H1 (cell line): ENCODE measurements at regions not wholly inside any gene's neighbourhood (a gene's known extent, or its start where the extent isn't known, plus 50 kb on each side); places are given as distances from the start of the nearest gene placed in this dataset.
"Not testable (repeated sequence)": the region's sequence is repeated elsewhere in the genome, so short reads cannot be mapped to it uniquely, and the experiment has no call there.

Experiments used
- CTCF ChIA-PET: fragments of 300-600 bp; sonication (Branson Sonifier 250); formaldehyde crosslinking; loops from one replicate; lab custom pipeline; 2021; ENCODE audit not compliant: partially characterized antibody; lab: Charles Lee
- POLR2A ChIA-PET: fragments of 300-600 bp; sonication (Branson Sonifier 250); formaldehyde crosslinking; loops from one replicate; lab custom pipeline; 2021; ENCODE audit warnings: inconsistent platforms; ENCODE audit not compliant: partially characterized antibody; lab: Charles Lee
- DNase-seq, 2 experiments: peaks; one replicate each; pipeline versions ENCODE4 v3.0.0 to v3.0.0-alpha.2; 2010 to 2022; ENCODE audit warnings: low spot score in 2 of 2, low read depth in 1 of 2, mixed read lengths in 1 of 2
- FAIRE-seq: peaks from 2 replicates; lab custom pipeline; 2011; peaks lifted over from hg19 to GRCh38; lab: Jason Lieb, UNC
- H2AFZ ChIP-seq: 2 replicates; pipeline ENCODE4 v1.8.1; 2012; ENCODE audit warnings: low read length, inconsistent platforms
- H2AK5ac ChIP-seq: 2 replicates; pipeline ENCODE4 v1.6.1; 2013; ENCODE audit warnings: low read depth, low read length
- H2BK120ac ChIP-seq: replicated peaks from 2 replicates; pipeline ENCODE3; 2013; ENCODE audit warnings: low read depth, low read length, inconsistent platforms
- H2BK12ac ChIP-seq: 2 replicates; pipeline ENCODE4 v1.6.1; 2013; ENCODE audit warnings: low read depth, low read length
- H2BK15ac ChIP-seq: 2 replicates; pipeline ENCODE4 v1.6.1; 2013; ENCODE audit warnings: low read length
- H2BK20ac ChIP-seq: 2 replicates; pipeline ENCODE4 v1.6.1; 2013; ENCODE audit warnings: low read length
- H2BK5ac ChIP-seq: 2 replicates; pipeline ENCODE4 v1.6.1; 2013; ENCODE audit warnings: low read depth, low read length
- H3K14ac ChIP-seq: 2 replicates; pipeline ENCODE4 v1.6.1; 2013; ENCODE audit warnings: inconsistent platforms; ENCODE audit not compliant: insufficient read length
- H3K18ac ChIP-seq: 2 replicates; pipeline ENCODE4 v1.6.1; 2013; ENCODE audit warnings: low read length; ENCODE audit errors: extremely low read depth
- H3K23ac ChIP-seq: 2 replicates; pipeline ENCODE4 v1.6.1; 2013; ENCODE audit warnings: inconsistent platforms; ENCODE audit not compliant: insufficient read length
- H3K23me2 ChIP-seq: 2 replicates; pipeline ENCODE4 v1.6.1; 2013; ENCODE audit warnings: low read depth, low read length
- H3K27ac ChIP-seq: 2 replicates; pipeline ENCODE4 v1.6.1; 2011; ENCODE audit warnings: low read depth, low read length, inconsistent platforms
- H3K27me3 ChIP-seq, 4 experiments: replicated peaks in 1 of 4; 1 replicate in 1 of 4; 2 replicates in 3 of 4; pipeline versions ENCODE4 v1.6.1 to v1.8.1; 2011 to 2013; ENCODE audit warnings: low read length in 3 of 4, mild to moderate bottlenecking in 3 of 4, inconsistent platforms in 2 of 4, mixed read lengths in 2 of 4, moderate library complexity in 1 of 4; ENCODE audit not compliant: control insufficient read depth in 3 of 4, insufficient read depth in 3 of 4; ENCODE audit errors: extremely low read depth in 1 of 4
- H3K36me3 ChIP-seq, 4 experiments: 2 replicates each; pipeline versions ENCODE4 v1.6.1 to v1.8.1; 2011 to 2013; ENCODE audit warnings: mild to moderate bottlenecking in 4 of 4, low read length in 3 of 4, moderate library complexity in 2 of 4, control low read depth in 1 of 4, inconsistent platforms in 1 of 4; ENCODE audit not compliant: insufficient read depth in 4 of 4, control insufficient read depth in 2 of 4
- H3K4ac ChIP-seq: replicated peaks from 2 replicates; pipeline ENCODE3; 2013; ENCODE audit warnings: low read length, low read depth, mixed read lengths, inconsistent platforms; ENCODE audit not compliant: insufficient read length
- H3K4me1 ChIP-seq, 4 experiments: replicated peaks in 1 of 4; 1 replicate in 1 of 4; 2 replicates in 3 of 4; pipeline versions ENCODE4 v1.6.1 to v1.8.1; 2011 to 2013; ENCODE audit warnings: low read length in 3 of 4, inconsistent platforms in 2 of 4, mixed read lengths in 1 of 4; ENCODE audit not compliant: insufficient read depth in 4 of 4, control insufficient read depth in 3 of 4
- H3K4me2 ChIP-seq, 2 experiments: 2 replicates each; pipeline versions ENCODE4 v1.6.1 to v1.8.1; 2011 to 2013; ENCODE audit warnings: low read depth in 2 of 2, low read length in 2 of 2, control low read depth in 1 of 2, inconsistent platforms in 1 of 2, mild to moderate bottlenecking in 1 of 2; ENCODE audit not compliant: insufficient read depth in 1 of 2
- H3K4me3 ChIP-seq, 4 experiments: fragments of 200-600, 300-600 bp in 1 of 4; sonication (generic), shearing (Covaris generic), sonication (Bioruptor Twin) in 1 of 4; 2 replicates each; pipeline versions ENCODE4 v1.5.1 to v1.8.1; 2011 to 2016; ENCODE audit warnings: low read length in 4 of 4, low read depth in 3 of 4, control low read depth in 2 of 4, inconsistent platforms in 2 of 4, mild to moderate bottlenecking in 2 of 4, mixed read lengths in 1 of 4, moderate library complexity in 1 of 4; ENCODE audit not compliant: insufficient read depth in 2 of 4; ENCODE audit errors: extremely low read depth in 1 of 4
- H3K56ac ChIP-seq: replicated peaks from 2 replicates; pipeline ENCODE3; 2013; ENCODE audit warnings: low read depth, mild to moderate bottlenecking, mixed read lengths, low read length, inconsistent platforms; ENCODE audit not compliant: insufficient read length
- H3K79me1 ChIP-seq: 2 replicates; pipeline ENCODE4 v1.6.1; 2013; ENCODE audit warnings: low read depth, low read length, control low read depth
- H3K79me2 ChIP-seq, 2 experiments: 2 replicates each; pipeline versions ENCODE4 v1.6.1 to v1.8.1; 2012 to 2013; ENCODE audit warnings: low read length in 2 of 2, mild to moderate bottlenecking in 2 of 2, inconsistent platforms in 1 of 2; ENCODE audit not compliant: insufficient read depth in 2 of 2, control insufficient read depth in 1 of 2
- H3K9ac ChIP-seq, 4 experiments: replicated peaks in 1 of 4; 1 replicate in 1 of 4; 2 replicates in 3 of 4; pipeline versions ENCODE4 v1.6.1 to v1.8.1; 2011 to 2013; ENCODE audit warnings: low read depth in 3 of 4, low read length in 3 of 4, control low read depth in 2 of 4, mild to moderate bottlenecking in 2 of 4, moderate library complexity in 2 of 4, inconsistent platforms in 1 of 4; ENCODE audit errors: extremely low read depth in 1 of 4
- H3K9me3 ChIP-seq, 2 experiments: 2 replicates each; pipeline versions ENCODE4 v1.6.1 to v1.8.1; 2012 to 2013; ENCODE audit warnings: mild to moderate bottlenecking in 2 of 2, moderate library complexity in 2 of 2, control low read depth in 1 of 2, inconsistent platforms in 1 of 2, low read depth in 1 of 2, low read length in 1 of 2, mixed read lengths in 1 of 2; ENCODE audit not compliant: insufficient read depth in 2 of 2
- H4K20me1 ChIP-seq, 2 experiments: replicated peaks in 1 of 2; 2 replicates each; pipeline versions ENCODE3 to v1.8.1; 2011 to 2013; ENCODE audit warnings: inconsistent platforms in 2 of 2, low read length in 2 of 2, mild to moderate bottlenecking in 1 of 2; ENCODE audit not compliant: insufficient read depth in 2 of 2, control insufficient read depth in 1 of 2
- H4K5ac ChIP-seq: 2 replicates; pipeline ENCODE4 v1.6.1; 2013; ENCODE audit warnings: low read length, low read depth, mixed read lengths, inconsistent platforms; ENCODE audit not compliant: insufficient read length
- H4K8ac ChIP-seq: 2 replicates; pipeline ENCODE4 v1.8.0; 2013; ENCODE audit warnings: mild to moderate bottlenecking, moderate library complexity, low read length, inconsistent platforms; ENCODE audit not compliant: insufficient read depth; ENCODE audit errors: extremely low read depth
- H4K91ac ChIP-seq: replicated peaks from 2 replicates; pipeline ENCODE3; 2013; ENCODE audit warnings: low read length, mixed read lengths, inconsistent platforms; ENCODE audit not compliant: insufficient read length
- CBX5 ChIP-seq: fragments of 300-800, 300-1000 bp; sonication (generic); IDR thresholded peaks from 2 replicates; pipeline ENCODE4 v1.7.1; 2016; ENCODE audit warnings: antibody characterized with exemption, low read length, low read depth
- WGBS, 2 experiments: shearing (Covaris generic) in 1 of 2; methylation state at CpG; one replicate each; pipeline versions ENCODE4 v1.1.6 to v1.1.7; 2013 to 2015; ENCODE audit warnings: low lambda C conversion rate in 2 of 2, mixed read lengths in 2 of 2, inconsistent platforms in 1 of 2, low coverage in 1 of 2, missing lambda C conversion rate in 1 of 2; ENCODE audit not compliant: insufficient replicate concordance in 2 of 2, insufficient coverage in 1 of 2, insufficient read length in 1 of 2; ENCODE audit errors: extremely low coverage in 1 of 2, missing lambda C conversion rate in 1 of 2; 5-methylcytosine and 5-hydroxymethylcytosine counted together

GRCh38 chr2:166743482-166743881 is 144.8 kb upstream of the XIRP2 start:
- H3K9ac ChIP-seq, H4K20me1 ChIP-seq, CTCF ChIA-PET, H2AFZ ChIP-seq, POLR2A ChIA-PET, H4K5ac ChIP-seq, H2BK20ac ChIP-seq, H2AK5ac ChIP-seq, H3K4me1 ChIP-seq, H2BK15ac ChIP-seq, H3K4ac ChIP-seq, H3K23me2 ChIP-seq, H3K4me2 ChIP-seq, H3K56ac ChIP-seq, H3K79me1 ChIP-seq, H2BK12ac ChIP-seq, H3K14ac ChIP-seq, H3K4me3 ChIP-seq, H4K8ac ChIP-seq, H2BK5ac ChIP-seq, H2BK120ac ChIP-seq, H3K27ac ChIP-seq, H3K27me3 ChIP-seq, H3K18ac ChIP-seq, H4K91ac ChIP-seq, FAIRE-seq, H3K23ac ChIP-seq, H3K36me3 ChIP-seq, H3K79me2 ChIP-seq: not testable (repeated sequence)
- WGBS, 2 experiments: 83% methylated on average over 8 of the region's 10 CpGs; no CpG with 5 or more reads in 1 of the 2 experiments
- H3K9me3 ChIP-seq: peaks cover 43 to 53% of the 10 kb centered on the region in 2 experiments
- 0 out of 2 replicates have a peak, but pooled peaks have one; percentile 78 for TF ChIP-seq CBX5
- peak in 1 of 2 experiments; percentile 53 for DNase-seq
